AG04450 (cell line): ENCODE measurements at regions not wholly inside any gene's neighbourhood (a gene's known extent, or its start where the extent isn't known, plus 50 kb on each side); places are given as distances from the start of the nearest gene placed in this dataset.
"Not testable (repeated sequence)": the region's sequence is repeated elsewhere in the genome, so short reads cannot be mapped to it uniquely, and the experiment has no call there.

Experiments used
- CTCF ChIA-PET: fragments of 300-600, 350-600 bp; formaldehyde crosslinking; extraction: SDS; loops from one replicate; lab custom pipeline; 2022; ENCODE audit warnings: antibody characterized with exemption, inconsistent platforms; lab: Charles Lee
- POLR2A ChIA-PET: fragments of 350-600 bp; formaldehyde crosslinking; extraction: SDS; loops from one replicate; lab custom pipeline; 2021; ENCODE audit warnings: antibody characterized with exemption, inconsistent platforms; lab: Yijun Ruan, JAX
- DNase-seq: peaks from one replicate; pipeline ENCODE4 v3.0.0-alpha.2; 2011; ENCODE audit warnings: low read depth, low spot score
- H3K27ac ChIP-seq: one replicate; pipeline ENCODE4 v1.5.1; 2012; ENCODE audit warnings: low read depth, low read length, control low read depth
- H3K27me3 ChIP-seq: one replicate; pipeline ENCODE4 v1.6.0; 2012; ENCODE audit warnings: low read length; ENCODE audit not compliant: control insufficient read depth, insufficient read depth
- H3K4me3 ChIP-seq: 2 replicates; pipeline ENCODE4 v1.5.1; 2011; ENCODE audit warnings: mild to moderate bottlenecking, low read depth, low read length, control low read depth
- H3K9me3 ChIP-seq: 2 replicates; pipeline ENCODE4 v1.5.1; 2012; ENCODE audit warnings: low read length; ENCODE audit not compliant: control insufficient read depth, insufficient read depth
- CTCF ChIP-seq: IDR thresholded peaks from 2 replicates; pipeline ENCODE4 v1.5.1; 2011; ENCODE audit warnings: low read depth, low read length, control low read depth, inconsistent platforms

DNA sequence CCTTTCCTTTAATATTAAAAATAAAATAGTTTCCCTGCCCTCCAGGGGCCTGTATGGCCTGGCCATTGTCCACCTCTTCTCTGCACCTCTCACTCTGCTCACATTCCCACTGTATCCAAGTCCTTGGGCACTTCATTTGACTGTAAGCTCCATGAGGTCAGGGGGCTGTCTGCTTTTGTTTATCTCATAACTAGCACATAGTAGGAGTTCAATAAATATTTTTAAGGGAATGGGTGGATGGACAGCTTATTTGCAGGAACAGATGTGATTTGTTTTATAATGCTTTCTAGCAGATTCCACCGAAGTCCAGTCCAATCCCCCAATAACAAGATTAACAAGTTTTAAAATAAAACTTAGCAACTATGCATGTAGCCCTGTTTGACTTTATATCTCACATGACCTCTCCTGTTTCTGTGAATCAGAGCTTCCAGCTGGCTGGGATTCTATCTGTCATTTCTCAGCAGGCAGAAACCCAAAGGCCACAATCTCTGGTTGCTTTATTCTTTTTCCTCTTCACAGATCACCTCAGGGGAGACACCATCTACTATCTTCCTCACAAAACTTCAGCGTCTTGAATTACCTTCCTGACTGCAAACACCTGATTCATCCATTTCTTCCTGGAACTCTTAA lies 123.0 kb upstream of the NR2F2 start:
- ChIA-PET CTCF (no interaction called here), POLR2A (no interaction called here)
- TF ChIP-seq CTCF = no peak
- no peak overlapping the region for H3K4me3 ChIP-seq
- 0 out of 2 replicates have a peak, but pooled peaks cover 3% of the 10 kb centered on the region for H3K9me3 ChIP-seq
- H3K27me3 ChIP-seq = no peaks in the 10 kb centered on the region
- no peak for DNase-seq
- no peak overlapping the region for H3K27ac ChIP-seq

DNA sequence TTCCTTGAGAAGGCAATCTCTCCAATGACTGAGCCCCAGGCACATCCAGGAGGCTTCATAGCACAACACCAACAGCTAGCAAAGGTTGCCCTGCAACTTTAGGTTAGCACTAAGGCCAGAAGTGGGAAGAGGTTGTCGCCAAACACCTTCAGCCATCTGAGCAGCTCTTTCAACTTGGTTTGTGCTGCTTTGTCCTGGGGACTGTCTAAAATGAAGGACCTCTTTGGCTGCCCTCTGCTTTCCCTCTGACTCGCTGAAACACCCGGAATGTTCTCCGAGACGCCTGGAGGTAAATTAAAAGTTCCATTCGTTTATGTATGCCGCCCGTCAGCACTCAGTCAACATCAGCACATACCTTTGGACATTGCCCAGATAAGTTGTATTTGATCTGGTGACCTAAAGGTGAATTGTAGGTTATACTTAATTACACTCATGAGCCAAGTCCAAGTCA lies 121.2 kb upstream of the NR2F2 start:
- Histone ChIP-seq H3K9me3 (0 out of 2 replicates have a peak, but pooled peaks cover 3% of the 10 kb centered on the region), H3K4me3 (no peak overlapping the region), H3K27me3 (no peaks in the 10 kb centered on the region), H3K27ac (no peak overlapping the region)
- ChIA-PET POLR2A (no interaction called here), CTCF (no interaction called here)
- TF ChIP-seq CTCF = no peak
- no peak for DNase-seq

DNA sequence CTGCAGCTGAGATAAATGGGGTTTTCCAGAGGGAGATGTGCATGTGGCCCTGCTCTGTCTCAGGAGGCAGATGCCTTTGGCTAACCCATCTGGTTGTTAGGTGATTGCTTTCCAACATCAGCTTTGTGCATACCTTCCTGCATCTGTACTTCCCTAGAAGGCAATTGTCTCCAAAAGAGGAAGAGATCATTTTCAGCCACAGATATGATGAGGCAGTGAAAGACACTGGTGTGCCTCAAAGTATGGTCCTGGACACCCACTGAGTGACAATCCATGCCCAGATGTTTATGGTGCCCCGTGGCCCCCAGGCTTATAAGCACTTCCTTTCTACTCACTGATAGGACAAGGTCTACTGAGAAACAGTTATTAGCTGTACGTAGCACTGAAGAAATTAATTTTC lies 117.5 kb upstream of the NR2F2 start:
- ChIA-PET CTCF (no interaction called here), POLR2A (no interaction called here)
- TF ChIP-seq CTCF = no peak
- Histone ChIP-seq H3K9me3 (0 out of 2 replicates have a peak, but pooled peaks cover 3% of the 10 kb centered on the region), H3K27ac (no peak overlapping the region), H3K4me3 (no peak overlapping the region), H3K27me3 (no peaks in the 10 kb centered on the region)
- DNase-seq = no peak

DNA sequence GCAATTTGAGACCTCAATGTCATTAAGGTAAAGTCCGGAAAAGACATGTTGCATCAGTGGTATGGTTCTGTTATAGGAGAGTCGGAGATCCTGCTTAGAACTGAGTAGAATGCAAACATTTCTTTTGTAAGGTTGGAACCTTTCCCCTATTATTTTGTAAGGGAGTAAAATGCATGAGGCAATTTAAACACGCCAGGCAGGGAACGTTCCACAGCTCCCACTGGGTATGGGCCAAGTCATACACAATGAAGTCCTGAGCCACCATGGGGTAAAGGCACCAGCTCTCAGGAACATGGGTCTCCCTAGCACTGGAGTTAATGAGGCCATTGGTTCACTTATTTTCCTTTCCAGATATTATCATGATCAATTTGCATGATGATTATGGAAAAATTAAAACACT lies 116.6 kb upstream of the NR2F2 start:
- Histone ChIP-seq H3K27ac (no peak overlapping the region), H3K9me3 (0 out of 2 replicates have a peak, but pooled peaks cover 3% of the 10 kb centered on the region), H3K27me3 (no peaks in the 10 kb centered on the region), H3K4me3 (no peak overlapping the region)
- TF ChIP-seq CTCF = no peak
- DNase-seq = no peak
- ChIA-PET CTCF (no interaction called here), POLR2A (no interaction called here)

DNA sequence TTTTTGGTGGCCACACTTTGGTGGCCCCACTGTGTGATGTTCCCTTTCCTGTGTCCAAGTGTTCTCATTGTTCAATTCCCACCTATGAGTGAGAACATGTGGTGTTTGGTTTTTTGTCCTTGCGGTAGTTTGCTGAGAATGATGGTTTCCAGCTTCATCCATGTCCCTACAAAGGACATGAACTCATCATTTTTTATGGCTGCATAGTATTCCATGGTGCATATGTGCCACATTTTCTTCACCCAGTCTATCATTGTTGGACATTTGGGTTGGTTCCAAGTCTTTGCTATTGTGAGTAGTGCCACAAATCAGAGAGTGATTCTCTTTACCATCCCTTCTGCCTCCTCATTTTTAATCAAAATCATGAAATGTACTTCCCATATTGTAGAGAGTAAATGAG lies 114.0 kb upstream of the NR2F2 start:
- H3K27ac ChIP-seq, H3K4me3 ChIP-seq, H3K27me3 ChIP-seq, H3K9me3 ChIP-seq, CTCF ChIA-PET, POLR2A ChIA-PET, DNase-seq: not testable (repeated sequence)
